IMR-90 (cell line): ENCODE measurements at regions not wholly inside any gene's neighbourhood (a gene's known extent, or its start where the extent isn't known, plus 50 kb on each side); places are given as distances from the start of the nearest gene placed in this dataset.

Source experiments
- BHLHE40 ChIP-seq: fragments of 150-350 bp; IDR thresholded peaks from 2 replicates; pipeline ENCODE4 v1.6.1; 2016; ENCODE audit warnings: mild to moderate bottlenecking, low read depth, low read length
- CEBPB ChIP-seq: IDR thresholded peaks from 2 replicates; pipeline ENCODE4 v1.6.1; 2012; ENCODE audit warnings: low read depth, low read length, improper control_type of control experiment
- FOS ChIP-seq: fragments of 150-350 bp; IDR thresholded peaks from 2 replicates; pipeline ENCODE4 v1.6.1; 2016; ENCODE audit warnings: low read depth, low read length
- MXI1 ChIP-seq: IDR thresholded peaks from 2 replicates; pipeline ENCODE4 v1.6.1; 2012; ENCODE audit warnings: low read depth, mild to moderate bottlenecking, low read length, moderate library complexity, borderline replicate concordance
- NFE2L2 ChIP-seq: fragments of 150-350 bp; IDR thresholded peaks from 2 replicates; pipeline ENCODE4 v1.6.1; 2016; ENCODE audit warnings: low read depth, mild to moderate bottlenecking, low read length
- POLR2A ChIP-seq: IDR thresholded peaks from 2 replicates; pipeline ENCODE4 v1.6.1; 2012; ENCODE audit warnings: mild to moderate bottlenecking, low read depth, low read length
- RAD21 ChIP-seq: IDR thresholded peaks from 2 replicates; pipeline ENCODE4 v1.6.1; 2012; ENCODE audit warnings: low read length, improper control_type of control experiment
- RFX5 ChIP-seq: IDR thresholded peaks from 2 replicates; pipeline ENCODE4 v1.8.0; 2012; ENCODE audit warnings: low read depth, mild to moderate bottlenecking, low read length, moderate library complexity
- SMC3 ChIP-seq: fragments of 150-350 bp; IDR thresholded peaks from 2 replicates; pipeline ENCODE4 v1.6.1; 2016; ENCODE audit warnings: low read depth, mild to moderate bottlenecking, antibody characterized with exemption, low read length, moderate library complexity
- TF ChIP-seq, protein P1 (sequence below): conservative IDR thresholded peaks from 2 replicates; pipeline ENCODE4 v1.5.1; 2012; ENCODE audit warnings: mild to moderate bottlenecking, low read depth, low read length, improper control_type of control experiment
- TF ChIP-seq, protein P2 (sequence below): fragments of 150-350 bp; IDR thresholded peaks from 2 replicates; pipeline ENCODE4 v1.6.1; 2017; ENCODE audit warnings: mild to moderate bottlenecking, antibody characterized with exemption, low read length, low read depth

DNA sequence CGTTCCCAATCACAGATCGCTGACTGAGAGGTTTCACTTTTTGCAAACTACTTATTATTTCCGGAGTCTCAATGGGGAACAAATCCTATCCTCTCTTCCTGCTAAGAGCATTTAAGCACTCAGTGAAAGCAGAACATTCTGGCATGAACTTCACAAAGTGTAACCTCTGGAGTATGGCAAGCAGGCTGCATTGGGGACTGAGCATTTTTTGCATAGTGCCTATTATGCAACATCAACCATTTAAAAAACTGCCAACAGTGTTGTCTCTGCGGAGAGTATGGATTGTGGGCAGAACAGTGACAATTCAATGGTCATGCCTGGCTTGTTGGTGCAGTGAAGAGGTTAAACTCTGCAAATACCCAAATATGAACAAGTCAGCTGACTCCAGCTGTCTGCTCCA is 484.6 kb downstream of the OLFM4 start:
- no peak for TF ChIP-seq RAD21
- TF ChIP-seq, protein P1, sequence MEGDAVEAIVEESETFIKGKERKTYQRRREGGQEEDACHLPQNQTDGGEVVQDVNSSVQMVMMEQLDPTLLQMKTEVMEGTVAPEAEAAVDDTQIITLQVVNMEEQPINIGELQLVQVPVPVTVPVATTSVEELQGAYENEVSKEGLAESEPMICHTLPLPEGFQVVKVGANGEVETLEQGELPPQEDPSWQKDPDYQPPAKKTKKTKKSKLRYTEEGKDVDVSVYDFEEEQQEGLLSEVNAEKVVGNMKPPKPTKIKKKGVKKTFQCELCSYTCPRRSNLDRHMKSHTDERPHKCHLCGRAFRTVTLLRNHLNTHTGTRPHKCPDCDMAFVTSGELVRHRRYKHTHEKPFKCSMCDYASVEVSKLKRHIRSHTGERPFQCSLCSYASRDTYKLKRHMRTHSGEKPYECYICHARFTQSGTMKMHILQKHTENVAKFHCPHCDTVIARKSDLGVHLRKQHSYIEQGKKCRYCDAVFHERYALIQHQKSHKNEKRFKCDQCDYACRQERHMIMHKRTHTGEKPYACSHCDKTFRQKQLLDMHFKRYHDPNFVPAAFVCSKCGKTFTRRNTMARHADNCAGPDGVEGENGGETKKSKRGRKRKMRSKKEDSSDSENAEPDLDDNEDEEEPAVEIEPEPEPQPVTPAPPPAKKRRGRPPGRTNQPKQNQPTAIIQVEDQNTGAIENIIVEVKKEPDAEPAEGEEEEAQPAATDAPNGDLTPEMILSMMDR = no peak
- TF ChIP-seq RFX5 = no peak
- no peak for TF ChIP-seq BHLHE40
- TF ChIP-seq CEBPB = no peak
- no peak for TF ChIP-seq POLR2A
- no peak for TF ChIP-seq SMC3
- no peak for TF ChIP-seq FOS
- TF ChIP-seq, protein P2, sequence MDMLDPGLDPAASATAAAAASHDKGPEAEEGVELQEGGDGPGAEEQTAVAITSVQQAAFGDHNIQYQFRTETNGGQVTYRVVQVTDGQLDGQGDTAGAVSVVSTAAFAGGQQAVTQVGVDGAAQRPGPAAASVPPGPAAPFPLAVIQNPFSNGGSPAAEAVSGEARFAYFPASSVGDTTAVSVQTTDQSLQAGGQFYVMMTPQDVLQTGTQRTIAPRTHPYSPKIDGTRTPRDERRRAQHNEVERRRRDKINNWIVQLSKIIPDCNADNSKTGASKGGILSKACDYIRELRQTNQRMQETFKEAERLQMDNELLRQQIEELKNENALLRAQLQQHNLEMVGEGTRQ = no peak
- TF ChIP-seq NFE2L2 = no peak
- no peak for TF ChIP-seq MXI1
